Adrenal gland (tissue), 9 donors: ENCODE measurements at regions not wholly inside any gene's neighbourhood (a gene's known extent, or its start where the extent isn't known, plus 50 kb on each side); places are given as distances from the start of the nearest gene placed in this dataset.

ENCODE experiments used
- DNase-seq, 7 donors: peaks; one replicate each; pipeline ENCODE4 v3.0.0-alpha.2; 2019 to 2020
- H3K27ac ChIP-seq, 5 donors: fragments of 200-600 bp; sonication (generic) in 4 of 5; 1 replicate in 3 of 5; 2 replicates in 2 of 5; pipeline versions ENCODE4 v1.5.1 to v1.8.0; 2016 to 2020; ENCODE audit warnings: mild to moderate bottlenecking in 1 of 5
- H3K27me3 ChIP-seq: fragments of 200-600 bp; 2 replicates; pipeline ENCODE4 v1.8.0; 2021
- H3K36me3 ChIP-seq, 2 donors: fragments of 200-600 bp; replicated peaks in 1 of 2; 1 replicate in 1 of 2; 2 replicates in 1 of 2; pipeline versions ENCODE4 v1.5.1 to v1.8.0; 2018 to 2022
- H3K4me1 ChIP-seq, 2 donors: fragments of 200-600 bp; replicated peaks in 1 of 2; 1 replicate in 1 of 2; 2 replicates in 1 of 2; pipeline versions ENCODE4 v1.5.1 to v1.8.0; 2018 to 2021
- H3K4me3 ChIP-seq, 4 donors: fragments of 200-600 bp; sonication (generic) in 3 of 4; one replicate each; pipeline ENCODE4 v1.5.1; 2016 to 2018
- H3K9me3 ChIP-seq, 3 donors: fragments of 200-600 bp; sonication (generic) in 1 of 3; replicated peaks in 1 of 3; 1 replicate in 2 of 3; 2 replicates in 1 of 3; pipeline versions ENCODE4 v1.5.1 to v1.8.0; 2016 to 2021
- POLR2A ChIP-seq, 2 donors: fragments of 450-650 bp; IDR thresholded peaks; one replicate each; pipeline ENCODE4 v1.6.1; 2017; ENCODE audit warnings: antibody characterized with exemption in 2 of 2, mild to moderate bottlenecking in 2 of 2, moderate library complexity in 1 of 2
- WGBS, 4 donors: extraction: QIAGEN DNeasy Blood & Tissue Kit in 2 of 4; methylation state at CpG; one replicate each; pipeline versions ENCODE4 v1.1.5 to v1.1.7; 2013 to 2017; 5-methylcytosine and 5-hydroxymethylcytosine counted together
- intact Hi-C, 2 donors: fragments of 100-400 bp; cut with DNase I; formaldehyde crosslinking; loops; one replicate each; pipeline versions ENCODE4 v1.14.1 to v1.15.0; 2022 to 2023
- TF ChIP-seq, protein P1 (sequence below), 6 experiments: fragments of 450-650 bp in 4 of 6; fragments of 200-600 bp in 2 of 6; sonication (generic) in 1 of 6; IDR thresholded peaks; 1 replicate in 5 of 6; 2 replicates in 1 of 6; pipeline versions ENCODE4 v1.5.1 to v1.8.0; 2016 to 2021; ENCODE audit warnings: antibody characterized with exemption in 6 of 6, mild to moderate bottlenecking in 2 of 6, moderate library complexity in 1 of 6
- donor health status: healthy with polysubstance abuse.
- donor health status: Bipolar disorder and iron deficiency.
- donor health status: DM: yes; HTN: yes; CAD: no.
- donor health status: DM: no; HTN: no; CAD: no.
- donor health status: DM: no; HTN: no; CAD: no.

DNA sequence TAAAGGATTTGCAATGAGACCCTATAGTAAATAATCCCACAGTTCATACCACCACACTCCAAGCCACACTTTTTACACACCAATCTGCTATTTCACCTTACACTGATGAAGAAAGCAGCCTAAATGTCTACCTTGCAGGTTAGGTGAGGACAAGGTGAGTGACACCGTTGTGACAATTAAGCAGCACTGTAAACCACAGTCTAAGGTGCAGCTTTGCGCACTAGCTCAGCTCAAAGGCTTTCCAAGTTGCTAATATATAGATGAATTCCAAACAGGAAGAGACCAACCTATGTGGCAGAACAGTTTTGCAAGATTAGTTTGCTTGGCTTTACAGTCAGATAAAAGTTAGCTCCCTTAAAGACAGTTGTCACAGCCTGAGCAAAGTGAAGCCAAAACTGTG is 429.5 kb upstream of the MARCKS start:
- WGBS, 4 donors, result 89 to 95% (median 92%) methylated on average over 2 of the region's 2 CpGs
- DNase-seq, result no peak
- intact Hi-C loops, result no loop called here
- no peak overlapping the region for H3K4me3 ChIP-seq
- peaks cover 0 to 1% of the 10 kb centered on the region in 2 donors for H3K4me1 ChIP-seq
- no peaks in the 10 kb centered on the region for H3K36me3 ChIP-seq
- TF ChIP-seq POLR2A (IDR thresholded peaks at IDR 0.05), result no peak
- TF ChIP-seq, protein P1, sequence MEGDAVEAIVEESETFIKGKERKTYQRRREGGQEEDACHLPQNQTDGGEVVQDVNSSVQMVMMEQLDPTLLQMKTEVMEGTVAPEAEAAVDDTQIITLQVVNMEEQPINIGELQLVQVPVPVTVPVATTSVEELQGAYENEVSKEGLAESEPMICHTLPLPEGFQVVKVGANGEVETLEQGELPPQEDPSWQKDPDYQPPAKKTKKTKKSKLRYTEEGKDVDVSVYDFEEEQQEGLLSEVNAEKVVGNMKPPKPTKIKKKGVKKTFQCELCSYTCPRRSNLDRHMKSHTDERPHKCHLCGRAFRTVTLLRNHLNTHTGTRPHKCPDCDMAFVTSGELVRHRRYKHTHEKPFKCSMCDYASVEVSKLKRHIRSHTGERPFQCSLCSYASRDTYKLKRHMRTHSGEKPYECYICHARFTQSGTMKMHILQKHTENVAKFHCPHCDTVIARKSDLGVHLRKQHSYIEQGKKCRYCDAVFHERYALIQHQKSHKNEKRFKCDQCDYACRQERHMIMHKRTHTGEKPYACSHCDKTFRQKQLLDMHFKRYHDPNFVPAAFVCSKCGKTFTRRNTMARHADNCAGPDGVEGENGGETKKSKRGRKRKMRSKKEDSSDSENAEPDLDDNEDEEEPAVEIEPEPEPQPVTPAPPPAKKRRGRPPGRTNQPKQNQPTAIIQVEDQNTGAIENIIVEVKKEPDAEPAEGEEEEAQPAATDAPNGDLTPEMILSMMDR (IDR thresholded peaks at IDR 0.05), result no peak
- H3K9me3 ChIP-seq, result no peaks in the 10 kb centered on the region
- H3K27me3 ChIP-seq, result no peaks in the 10 kb centered on the region
- no peak overlapping the region for H3K27ac ChIP-seq

DNA sequence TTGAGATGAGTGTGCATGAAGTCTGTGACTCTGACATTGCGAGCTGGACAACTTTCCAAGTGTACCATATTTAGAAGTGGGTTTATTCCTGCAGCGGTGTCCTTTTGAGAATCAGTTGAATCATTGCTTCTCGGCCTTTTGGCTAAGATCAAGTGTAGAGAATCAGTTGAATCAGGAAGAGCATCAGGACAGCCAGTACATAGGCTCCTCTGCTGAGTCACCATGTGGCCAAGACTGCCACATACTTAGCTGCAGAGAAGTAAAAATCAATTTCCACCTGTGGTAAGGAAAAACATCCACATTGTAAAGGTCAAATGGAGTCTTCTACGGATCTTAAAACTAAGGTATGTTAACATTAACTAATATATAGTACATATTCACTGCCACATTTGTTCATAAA is 428.4 kb upstream of the MARCKS start:
- intact Hi-C loops, result no loop called here
- no peak for TF ChIP-seq POLR2A (IDR thresholded peaks at IDR 0.05)
- TF ChIP-seq, protein P1 (IDR thresholded peaks at IDR 0.05), result no peak

DNA sequence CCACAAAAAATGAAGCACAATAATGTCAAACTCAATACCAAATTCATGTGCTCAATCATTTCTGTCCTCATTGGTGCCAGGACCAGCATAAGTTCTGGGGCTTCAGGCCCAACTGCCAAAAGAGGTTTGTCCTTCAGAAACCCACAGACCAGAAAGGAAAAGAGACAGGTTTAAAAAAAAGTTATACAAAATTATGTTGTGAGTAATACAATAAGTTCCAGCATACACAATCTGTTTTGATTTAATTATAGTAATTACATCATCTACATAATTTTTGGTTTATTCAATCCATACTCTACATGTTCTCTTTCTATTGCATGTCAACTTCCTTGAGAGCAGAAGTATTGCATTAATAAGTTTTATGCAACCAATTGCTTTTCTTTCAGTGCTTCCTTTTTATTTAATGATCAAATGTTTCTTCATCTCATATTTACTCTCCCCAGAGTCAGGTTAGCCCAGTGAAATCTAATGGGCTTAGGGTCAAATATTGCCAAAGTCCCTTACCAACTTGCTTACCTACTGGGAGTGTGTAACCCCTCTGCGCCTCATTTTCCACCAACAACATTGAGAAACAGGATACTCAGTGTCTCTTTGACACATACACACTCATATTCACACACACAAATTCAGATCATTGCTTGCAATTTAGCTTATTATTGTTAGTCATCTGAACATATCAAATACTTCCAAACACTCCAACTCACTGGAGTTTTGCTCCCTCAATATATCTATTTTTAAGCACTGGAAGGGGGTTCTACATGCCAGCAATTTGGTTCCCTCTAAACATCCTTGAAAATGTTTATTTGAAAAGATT is 424.4 kb upstream of the MARCKS start:
- no peak for DNase-seq
- H3K27me3 ChIP-seq, result no peaks in the 10 kb centered on the region
- peak overlapping the region in 1 of 5 donors; percentile 15 for H3K27ac ChIP-seq
- no peaks in the 10 kb centered on the region for H3K9me3 ChIP-seq
- intact Hi-C loops, result no loop called here
- no peak overlapping the region for H3K4me3 ChIP-seq
- no peak for TF ChIP-seq POLR2A (IDR thresholded peaks at IDR 0.05)
- TF ChIP-seq, protein P1 (IDR thresholded peaks at IDR 0.05), result no peak
- H3K4me1 ChIP-seq, result peaks cover 5 to 15% of the 10 kb centered on the region in 2 donors
- WGBS, 4 donors, result 91 to 96% (median 96%) methylated on average over 1 of the region's 1 CpG
- H3K36me3 ChIP-seq, result no peaks in the 10 kb centered on the region

More for the DNA sequence above, 428.4 kb upstream of the MARCKS start:
- Histone ChIP-seq H3K36me3 (no peaks in the 10 kb centered on the region), H3K4me3 (no peak overlapping the region), H3K9me3 (no peaks in the 10 kb centered on the region), H3K4me1 (peaks cover 5 to 12% of the 10 kb centered on the region in 2 donors), H3K27me3 (no peaks in the 10 kb centered on the region), H3K27ac (no peak overlapping the region)
- DNase-seq, result no peak
- 88 to 95% (median 90%) methylated on average over 4 of the region's 4 CpGs for WGBS, 4 donors

DNA sequence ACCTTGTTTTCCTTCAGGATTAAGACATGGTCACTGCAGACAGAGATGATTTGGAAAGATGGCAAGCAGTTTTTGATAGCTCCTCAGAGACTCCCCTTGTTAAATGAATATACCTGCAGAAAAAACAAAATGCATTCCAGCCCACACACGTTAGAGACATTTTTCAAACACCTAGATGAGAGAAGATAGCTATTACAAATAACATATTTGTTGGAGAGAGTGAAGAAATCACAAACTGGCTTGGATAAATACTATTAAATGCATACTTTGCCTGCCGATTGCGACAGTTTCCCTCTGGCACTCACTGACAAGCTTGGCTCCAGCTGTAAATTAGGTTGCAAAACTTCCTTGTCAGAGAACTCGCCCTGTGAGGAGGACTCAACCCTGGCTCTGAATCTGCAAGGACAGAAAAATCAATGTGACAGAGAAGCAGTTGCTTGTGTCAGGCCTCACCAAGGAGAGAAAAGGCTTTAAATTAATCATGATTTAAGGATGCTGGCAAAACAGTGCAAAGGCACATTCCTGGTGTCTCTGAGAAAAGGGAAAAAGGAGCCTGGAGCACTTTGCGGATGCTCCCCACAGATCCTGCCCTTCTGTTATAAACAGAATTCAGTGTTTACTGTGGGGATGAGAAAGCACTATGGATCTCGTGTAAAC is 423.7 kb upstream of the MARCKS start:
- no peaks in the 10 kb centered on the region for H3K9me3 ChIP-seq
- 21 to 29% (median 24%) methylated on average over 6 of the region's 6 CpGs for WGBS, 4 donors

More for the DNA sequence above, 423.7 kb upstream of the MARCKS start:
- H3K4me3 ChIP-seq, result no peak overlapping the region
- peak; percentile 33 to 79 (median 68) for DNase-seq
- H3K4me1 ChIP-seq, result peaks cover 5 to 15% of the 10 kb centered on the region in 2 donors
- H3K27me3 ChIP-seq, result no peaks in the 10 kb centered on the region
- no peaks in the 10 kb centered on the region for H3K36me3 ChIP-seq
- TF ChIP-seq, protein P1 (IDR thresholded peaks at IDR 0.05), result no peak
- TF ChIP-seq POLR2A (IDR thresholded peaks at IDR 0.05), result no peak
- intact Hi-C loops, result no loop called here
- peak overlapping the region in 1 of 5 donors; percentile 15 for H3K27ac ChIP-seq
